Medulla oblongata (tissue), 1 donor: ENCODE measurements at regions not wholly inside any gene's neighbourhood (a gene's known extent, or its start where the extent isn't known, plus 50 kb on each side); places are given as distances from the start of the nearest gene placed in this dataset.

Source experiments
- DNase-seq: peaks from one replicate; pipeline ENCODE4 v3.0.0-alpha.2; 2015; ENCODE audit errors: extremely low spot score

- DNase-seq: no peak
These were observed 781.7 kb upstream of the GHITM start for GRCh38 chr10:83357627-83358026.

- no peak for DNase-seq
These were observed 772.3 kb upstream of the GHITM start for GRCh38 chr10:83367036-83367435.

GRCh38 chr10:83371696-83372490, 767.4 kb upstream of the GHITM start:
- DNase-seq: no peak

GRCh38 chr10:83372646-83373045, 766.7 kb upstream of the GHITM start:
- DNase-seq: no peak

GRCh38 chr10:83373671-83374070, 765.6 kb upstream of the GHITM start:
- DNase-seq: peak; percentile 2

- DNase-seq: no peak
These were observed 764.6 kb upstream of the GHITM start for GRCh38 chr10:83374741-83375140.

- no peak for DNase-seq
These were observed 764.0 kb upstream of the GHITM start for GRCh38 chr10:83375274-83375673.

GRCh38 chr10:83397806-83398205, 741.5 kb upstream of the GHITM start:
- no peak for DNase-seq

- DNase-seq: no peak
These were observed 728.7 kb upstream of the GHITM start for GRCh38 chr10:83410570-83410969.

GRCh38 chr10:83425306-83425705, 714.0 kb upstream of the GHITM start:
- DNase-seq: no peak

- DNase-seq: no peak
These were observed 712.2 kb upstream of the GHITM start for GRCh38 chr10:83427101-83427500.

- no peak for DNase-seq
These were observed 706.9 kb upstream of the GHITM start for GRCh38 chr10:83432261-83433045.

GRCh38 chr10:83433705-83434104, 705.6 kb upstream of the GHITM start:
- no peak for DNase-seq

GRCh38 chr10:83448013-83448412, 691.3 kb upstream of the GHITM start:
- no peak for DNase-seq

GRCh38 chr10:83458611-83459010, 680.7 kb upstream of the GHITM start:
- DNase-seq: no peak

GRCh38 chr10:83459124-83459523, 680.2 kb upstream of the GHITM start:
- DNase-seq: no peak

GRCh38 chr10:83469728-83470331, 669.5 kb upstream of the GHITM start:
- DNase-seq: no peak

- no peak for DNase-seq
These were observed 663.1 kb upstream of the GHITM start for GRCh38 chr10:83476211-83476610.

- no peak for DNase-seq
These were observed 650.1 kb upstream of the GHITM start for GRCh38 chr10:83489161-83489560.

- no peak for DNase-seq
These were observed 647.3 kb upstream of the GHITM start for GRCh38 chr10:83492004-83492403.

- DNase-seq: no peak
These were observed 626.6 kb upstream of the GHITM start for GRCh38 chr10:83512681-83513080.

- DNase-seq: no peak
These were observed 624.3 kb upstream of the GHITM start for GRCh38 chr10:83515001-83515400.

- DNase-seq: no peak
These were observed 622.5 kb upstream of the GHITM start for GRCh38 chr10:83516788-83517187.
